ENCODE measurements at regions not wholly inside any gene's neighbourhood (a gene's known extent, or its start where the extent isn't known, plus 50 kb on each side); places are given as distances from the start of the nearest gene placed in this dataset.

DNA sequence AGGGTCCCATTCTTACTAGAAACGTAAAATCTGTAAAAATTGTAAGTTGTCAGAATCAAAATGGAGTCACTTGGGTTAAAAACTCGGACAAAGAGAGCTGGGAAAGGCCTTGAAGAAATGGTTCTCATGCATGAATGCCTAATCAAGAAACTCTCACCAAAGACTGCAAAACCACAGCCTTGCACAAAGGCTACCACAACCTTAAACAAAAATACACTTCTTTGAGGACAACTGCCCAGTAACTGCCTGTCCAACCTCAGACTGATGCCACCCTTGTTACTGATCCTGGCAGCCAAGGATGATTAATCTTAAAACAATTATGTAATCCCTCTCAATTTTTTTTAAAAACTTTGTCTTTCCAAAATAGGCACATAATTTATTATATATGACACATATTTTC, 299.3 kb downstream of the CCDC85A start:
- no peak for DNase-seq
- no peak overlapping the region for H3K27ac ChIP-seq
- H3K27me3 ChIP-seq, result no peaks in the 10 kb centered on the region
- TF ChIP-seq, protein P1, sequence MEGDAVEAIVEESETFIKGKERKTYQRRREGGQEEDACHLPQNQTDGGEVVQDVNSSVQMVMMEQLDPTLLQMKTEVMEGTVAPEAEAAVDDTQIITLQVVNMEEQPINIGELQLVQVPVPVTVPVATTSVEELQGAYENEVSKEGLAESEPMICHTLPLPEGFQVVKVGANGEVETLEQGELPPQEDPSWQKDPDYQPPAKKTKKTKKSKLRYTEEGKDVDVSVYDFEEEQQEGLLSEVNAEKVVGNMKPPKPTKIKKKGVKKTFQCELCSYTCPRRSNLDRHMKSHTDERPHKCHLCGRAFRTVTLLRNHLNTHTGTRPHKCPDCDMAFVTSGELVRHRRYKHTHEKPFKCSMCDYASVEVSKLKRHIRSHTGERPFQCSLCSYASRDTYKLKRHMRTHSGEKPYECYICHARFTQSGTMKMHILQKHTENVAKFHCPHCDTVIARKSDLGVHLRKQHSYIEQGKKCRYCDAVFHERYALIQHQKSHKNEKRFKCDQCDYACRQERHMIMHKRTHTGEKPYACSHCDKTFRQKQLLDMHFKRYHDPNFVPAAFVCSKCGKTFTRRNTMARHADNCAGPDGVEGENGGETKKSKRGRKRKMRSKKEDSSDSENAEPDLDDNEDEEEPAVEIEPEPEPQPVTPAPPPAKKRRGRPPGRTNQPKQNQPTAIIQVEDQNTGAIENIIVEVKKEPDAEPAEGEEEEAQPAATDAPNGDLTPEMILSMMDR (IDR thresholded peaks at IDR 0.05), result no peak
- TF ChIP-seq POLR2A (IDR thresholded peaks at IDR 0.05), result no peak
- no peaks in the 10 kb centered on the region for H3K9me3 ChIP-seq
- no peaks in the 10 kb centered on the region for H3K4me1 ChIP-seq
- H3K4me3 ChIP-seq, result no peak overlapping the region
- no peaks in the 10 kb centered on the region for H3K36me3 ChIP-seq

DNA sequence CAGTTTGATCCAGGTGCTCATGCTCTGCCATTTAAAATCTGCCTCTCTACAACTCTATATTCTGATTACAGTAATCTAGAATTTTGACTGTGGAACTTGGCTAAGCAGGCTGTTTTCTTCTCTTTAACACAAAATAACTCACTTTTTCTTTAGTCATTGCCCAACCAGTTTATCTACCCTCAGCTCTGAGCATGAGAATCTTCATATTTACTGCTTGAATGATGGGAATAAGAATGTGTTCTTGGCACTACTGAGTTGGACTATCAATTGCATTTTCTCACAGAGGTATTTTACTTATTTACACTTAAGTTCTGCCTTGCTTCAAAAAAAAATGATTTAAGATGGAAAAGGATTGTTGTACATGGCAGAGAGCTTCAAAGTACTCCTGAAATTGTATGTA, 301.1 kb downstream of the CCDC85A start:
- TF ChIP-seq POLR2A (IDR thresholded peaks at IDR 0.05), result no peak
- TF ChIP-seq, protein P1 (IDR thresholded peaks at IDR 0.05), result no peak
- no peak overlapping the region for H3K4me3 ChIP-seq
- no peaks in the 10 kb centered on the region for H3K4me1 ChIP-seq
- no peaks in the 10 kb centered on the region for H3K9me3 ChIP-seq
- no peak overlapping the region for H3K27ac ChIP-seq
- no peak for DNase-seq
- no peaks in the 10 kb centered on the region for H3K36me3 ChIP-seq
- H3K27me3 ChIP-seq, result no peaks in the 10 kb centered on the region

DNA sequence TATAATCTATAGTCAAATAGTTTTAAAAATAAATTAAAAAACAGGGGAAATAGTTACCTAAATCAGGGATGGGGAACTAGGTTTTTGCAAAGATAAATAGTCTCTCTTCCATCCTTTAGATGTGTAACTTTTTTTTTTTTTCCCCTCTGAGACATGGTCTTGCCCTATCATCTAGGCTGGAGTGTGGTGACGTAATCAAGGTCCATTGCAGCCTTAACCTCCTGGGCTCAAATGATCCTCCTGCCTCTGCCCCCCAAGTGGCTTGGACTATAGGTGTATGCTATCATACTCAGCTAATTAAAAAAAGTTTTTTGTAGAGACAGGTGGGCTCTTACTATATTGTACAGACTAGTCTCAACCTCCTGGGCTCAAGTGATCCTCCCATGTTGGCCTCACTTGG, 316.5 kb downstream of the CCDC85A start:
- DNase-seq, result no peak
- Histone ChIP-seq H3K4me3 (no peak overlapping the region), H3K4me1 (no peaks in the 10 kb centered on the region), H3K27me3 (no peaks in the 10 kb centered on the region), H3K9me3 (no peaks in the 10 kb centered on the region), H3K27ac (no peak overlapping the region), H3K36me3 (no peaks in the 10 kb centered on the region)
- no peak for TF ChIP-seq POLR2A (IDR thresholded peaks at IDR 0.05)
- TF ChIP-seq, protein P1 (IDR thresholded peaks at IDR 0.05), result no peak

DNA sequence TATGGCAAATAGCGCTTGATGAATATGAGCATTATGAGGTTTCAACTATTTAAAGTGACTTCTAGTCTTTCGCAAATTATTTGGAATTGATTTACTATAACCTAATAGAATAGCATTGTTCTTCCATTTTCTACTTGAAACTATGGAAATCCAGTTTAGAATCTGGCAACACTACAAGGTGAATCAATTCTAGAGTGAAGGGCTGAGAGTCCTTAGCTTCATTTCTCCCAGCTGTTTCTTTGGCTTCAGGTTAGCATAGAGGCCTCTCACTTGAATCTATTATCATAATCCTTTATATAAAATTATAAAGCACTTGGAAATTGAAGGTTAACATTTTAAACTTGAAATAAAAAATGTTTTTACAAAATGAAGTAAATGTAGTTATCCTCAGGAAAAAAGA, 318.8 kb downstream of the CCDC85A start:
- no peaks in the 10 kb centered on the region for H3K9me3 ChIP-seq
- no peak for DNase-seq
- H3K4me3 ChIP-seq, result no peak overlapping the region
- no peak overlapping the region for H3K27ac ChIP-seq
- H3K36me3 ChIP-seq, result no peaks in the 10 kb centered on the region
- no peaks in the 10 kb centered on the region for H3K27me3 ChIP-seq
- no peak for TF ChIP-seq POLR2A (IDR thresholded peaks at IDR 0.05)
- TF ChIP-seq, protein P1 (IDR thresholded peaks at IDR 0.05), result no peak
- no peaks in the 10 kb centered on the region for H3K4me1 ChIP-seq

DNA sequence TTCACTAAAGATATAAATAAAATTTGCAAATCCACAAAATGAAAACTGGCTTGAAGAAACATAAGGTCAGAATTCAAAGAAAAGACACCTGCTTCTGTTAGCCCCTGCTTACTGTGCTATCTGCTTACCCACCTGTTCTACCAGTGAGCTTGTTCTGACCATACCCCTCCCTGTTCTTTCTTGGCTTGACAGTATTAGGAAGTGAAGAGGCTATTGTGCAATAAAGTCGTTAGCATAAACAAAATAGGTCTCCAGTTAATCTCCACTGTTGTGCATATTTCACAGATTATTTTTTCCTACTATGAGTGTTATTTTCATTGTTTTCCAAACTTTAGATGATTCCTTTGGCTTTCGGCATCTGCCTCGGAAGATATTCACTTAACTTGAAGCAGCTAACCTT, 322.1 kb downstream of the CCDC85A start:
- no peak overlapping the region for H3K27ac ChIP-seq
- H3K4me1 ChIP-seq, result no peaks in the 10 kb centered on the region
- no peaks in the 10 kb centered on the region for H3K9me3 ChIP-seq
- no peak for DNase-seq
- no peaks in the 10 kb centered on the region for H3K36me3 ChIP-seq
- no peaks in the 10 kb centered on the region for H3K27me3 ChIP-seq
- TF ChIP-seq, protein P1 (IDR thresholded peaks at IDR 0.05), result no peak
- no peak for TF ChIP-seq POLR2A (IDR thresholded peaks at IDR 0.05)
- H3K4me3 ChIP-seq, result no peak overlapping the region

DNA sequence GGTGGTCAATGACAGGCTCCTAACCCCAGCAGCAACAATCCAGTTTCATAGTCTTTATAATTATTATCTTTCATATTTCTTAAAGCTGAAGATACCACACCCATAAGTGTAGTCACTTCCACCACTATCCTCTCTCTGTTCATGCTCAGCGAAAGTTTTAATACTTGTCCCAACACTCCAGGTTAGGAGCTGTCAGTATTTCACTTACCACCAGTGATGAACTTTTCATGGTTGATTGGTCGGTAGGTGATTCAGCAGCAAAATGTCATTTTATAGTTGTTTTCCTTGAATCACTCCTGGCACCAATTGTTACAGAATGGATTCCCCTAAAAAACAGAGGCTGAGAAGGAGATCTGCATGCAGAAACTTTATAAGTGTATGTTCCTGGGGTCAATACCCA, 324.9 kb downstream of the CCDC85A start:
- no peak overlapping the region for H3K27ac ChIP-seq
- H3K27me3 ChIP-seq, result no peaks in the 10 kb centered on the region
- TF ChIP-seq POLR2A (IDR thresholded peaks at IDR 0.05), result no peak
- TF ChIP-seq, protein P1 (IDR thresholded peaks at IDR 0.05), result no peak
- no peaks in the 10 kb centered on the region for H3K9me3 ChIP-seq
- no peak for DNase-seq
- H3K4me1 ChIP-seq, result no peaks in the 10 kb centered on the region
- no peak overlapping the region for H3K4me3 ChIP-seq
- H3K36me3 ChIP-seq, result no peaks in the 10 kb centered on the region
